ENCODE measurements at regions not wholly inside any gene's neighbourhood (a gene's known extent, or its start where the extent isn't known, plus 50 kb on each side); places are given as distances from the start of the nearest gene placed in this dataset.
"Not testable (repeated sequence)": the region's sequence is repeated elsewhere in the genome, so short reads cannot be mapped to it uniquely, and the experiment has no call there.

GRCh38 chr6:20263059-20263458, 50.8 kb upstream of the MBOAT1 start:
- DNase-seq = no peak

DNA sequence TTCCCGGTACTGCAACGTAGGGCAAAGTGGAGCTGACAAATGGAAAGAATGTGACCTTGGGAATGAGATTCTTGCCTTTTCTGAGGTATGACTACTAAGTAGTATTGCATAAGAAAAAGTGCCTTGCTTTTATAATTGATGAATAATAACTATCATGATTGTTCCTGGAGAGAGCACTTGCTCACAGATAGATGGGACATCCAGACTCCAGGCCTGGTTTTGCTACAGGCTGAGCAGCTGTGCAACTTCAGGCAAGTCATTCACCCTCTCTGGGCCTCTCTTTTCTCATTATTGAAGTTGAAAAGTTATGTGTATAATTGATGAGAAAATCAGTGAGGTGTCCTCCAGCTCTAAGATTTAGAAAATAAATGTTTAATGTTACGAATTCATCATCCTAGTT, 53.6 kb upstream of the MBOAT1 start:
- no peak for DNase-seq

DNA sequence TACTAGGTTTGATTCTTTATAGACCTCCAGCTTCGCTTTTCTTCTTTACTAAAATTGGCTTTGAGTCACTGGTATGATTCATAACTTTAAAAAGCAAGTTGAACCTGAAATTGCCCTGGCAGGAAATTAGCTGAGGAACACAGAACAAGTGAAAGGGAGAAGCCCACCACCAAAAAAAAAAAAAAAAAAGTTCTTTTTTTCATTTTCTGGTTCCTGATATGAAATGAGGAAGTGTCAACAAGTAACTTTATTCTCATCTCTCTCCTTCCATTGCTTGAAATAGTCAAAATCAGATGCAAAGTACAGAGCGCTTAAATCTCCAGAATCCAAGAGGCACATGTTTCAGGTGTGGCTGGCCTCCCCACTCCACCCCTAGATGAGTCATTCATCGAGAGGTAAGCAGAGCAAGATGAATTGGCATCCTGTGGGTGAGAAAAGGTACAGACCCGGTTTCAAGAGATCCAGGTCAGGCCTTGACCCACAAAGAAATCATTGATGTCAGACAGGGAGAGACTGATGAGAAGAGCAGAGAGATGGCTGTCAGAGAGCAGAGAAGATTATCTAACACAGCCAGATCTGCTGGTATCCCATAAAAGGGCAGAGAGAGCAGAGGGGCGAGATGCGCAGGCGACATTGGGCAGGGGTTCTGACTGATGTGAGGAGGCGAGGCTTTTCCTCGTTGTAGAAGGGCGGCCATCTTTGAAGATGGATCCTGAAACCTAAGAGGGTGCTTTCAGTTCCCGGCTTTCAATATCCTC, 54.8 kb upstream of the MBOAT1 start:
- no peak for DNase-seq

- no peak for DNase-seq
These were observed 56.9 kb upstream of the MBOAT1 start for GRCh38 chr6:20269181-20269580.

DNA sequence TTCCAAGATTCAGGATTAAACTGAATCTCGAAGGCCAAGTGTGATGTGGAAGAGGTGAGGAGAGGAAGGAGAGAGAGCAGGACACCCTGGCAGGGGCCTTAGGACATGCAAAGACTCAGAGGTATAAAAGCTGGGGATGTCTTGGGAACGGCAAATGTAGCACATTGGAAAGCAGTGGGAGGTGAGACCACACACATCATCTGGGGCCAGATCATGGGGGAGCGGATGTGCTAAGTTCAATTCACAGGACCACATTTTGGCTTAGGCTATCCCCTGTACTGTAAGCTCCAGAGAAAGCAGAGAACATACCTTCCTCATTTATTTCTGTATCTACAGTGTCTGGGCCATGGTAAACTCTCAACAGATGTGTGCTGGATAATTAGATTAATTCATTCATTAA, 59.5 kb upstream of the MBOAT1 start:
- no peak for DNase-seq

DNA sequence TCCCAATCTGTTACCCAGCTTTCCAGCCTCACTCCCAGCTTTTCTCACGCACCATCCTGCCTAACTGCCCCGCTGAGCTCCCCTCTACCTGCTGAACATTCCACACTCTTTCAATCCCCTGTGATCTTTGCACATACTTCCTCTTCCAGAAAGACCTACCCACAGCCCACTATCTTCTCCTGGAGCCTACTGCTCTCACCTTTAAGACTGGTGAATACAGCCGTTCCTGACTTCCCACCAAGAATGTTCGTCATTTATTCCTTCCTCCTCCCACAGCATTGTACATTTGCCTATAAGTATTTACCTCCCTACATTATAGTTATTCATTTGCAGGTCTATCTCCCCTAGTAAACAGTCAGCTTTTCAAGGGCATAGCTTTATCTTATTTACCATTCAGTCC, 61.9 kb upstream of the MBOAT1 start:
- no peak for DNase-seq

DNA sequence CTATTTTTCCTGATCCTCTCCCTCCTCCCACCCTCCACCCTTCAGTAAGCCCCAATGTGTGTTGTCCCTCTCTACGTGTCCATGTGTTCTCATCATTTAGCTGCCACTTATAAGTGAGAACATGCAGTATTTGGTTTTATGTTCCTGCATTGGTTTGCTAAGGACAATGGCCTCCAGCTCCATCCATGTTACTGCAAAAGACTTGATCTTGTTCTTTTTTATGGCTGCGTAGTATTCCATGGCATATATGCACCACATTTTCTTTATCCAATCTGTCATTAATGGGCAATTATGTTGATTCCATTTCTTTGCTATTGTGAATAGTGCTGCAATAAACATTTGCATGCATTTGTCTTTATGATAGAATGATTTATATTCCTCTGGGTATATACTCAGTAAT, 63.6 kb upstream of the MBOAT1 start:
- not testable (repeated sequence) for DNase-seq

- not testable (repeated sequence) for DNase-seq
These were observed 65.5 kb upstream of the MBOAT1 start for GRCh38 chr6:20277724-20278123.

DNA sequence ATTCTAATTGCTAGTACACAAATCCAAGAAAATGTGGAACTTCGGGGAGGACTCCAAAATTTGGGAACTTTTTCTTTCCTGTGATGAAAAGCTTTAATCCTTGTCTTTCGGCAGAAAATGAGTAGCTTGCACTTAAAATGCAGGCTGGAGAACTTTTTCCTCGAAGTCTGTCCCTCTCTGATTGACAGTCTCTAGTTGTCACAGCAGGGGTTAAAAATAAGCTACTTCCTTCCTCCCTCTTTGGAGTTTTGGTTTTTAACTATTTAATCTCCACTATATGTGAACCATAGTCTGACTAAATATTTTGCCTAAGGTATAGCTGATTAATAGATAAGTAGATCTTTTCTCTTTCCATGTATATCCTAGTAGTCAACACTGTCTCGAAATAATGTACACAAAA, 66.8 kb upstream of the MBOAT1 start:
- DNase-seq = no peak

GRCh38 chr6:20279608-20280287, 67.5 kb upstream of the MBOAT1 start:
- DNase-seq = no peak

GRCh38 chr6:20280288-20280621, 68.0 kb upstream of the MBOAT1 start:
- DNase-seq = no peak

- no peak for DNase-seq
These were observed 72.4 kb upstream of the MBOAT1 start for GRCh38 chr6:20284672-20285071.

GRCh38 chr6:20286968-20287565, 74.8 kb upstream of the MBOAT1 start:
- no peak for DNase-seq

GRCh38 chr6:20291764-20292580, 79.7 kb upstream of the MBOAT1 start:
- DNase-seq = peak; percentile 79

DNA sequence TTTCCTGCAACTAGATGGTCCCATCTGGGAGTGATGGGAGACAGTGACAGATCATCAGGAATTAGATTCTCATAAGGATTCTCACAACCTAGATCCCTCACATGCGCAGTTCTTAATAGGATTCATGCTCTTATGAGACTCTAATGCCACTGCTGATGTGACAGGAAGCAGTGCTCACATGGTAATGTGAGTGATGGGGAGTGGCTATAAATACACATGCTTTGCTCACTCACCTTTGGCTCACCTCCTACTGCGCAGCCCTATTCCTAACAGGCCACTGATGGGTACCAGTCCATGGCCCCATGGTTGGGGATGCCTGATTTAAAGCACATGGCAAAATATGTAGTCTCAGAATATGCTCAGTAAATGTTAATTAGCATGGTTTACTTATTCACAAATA, 80.6 kb upstream of the MBOAT1 start:
- DNase-seq = no peak

DNA sequence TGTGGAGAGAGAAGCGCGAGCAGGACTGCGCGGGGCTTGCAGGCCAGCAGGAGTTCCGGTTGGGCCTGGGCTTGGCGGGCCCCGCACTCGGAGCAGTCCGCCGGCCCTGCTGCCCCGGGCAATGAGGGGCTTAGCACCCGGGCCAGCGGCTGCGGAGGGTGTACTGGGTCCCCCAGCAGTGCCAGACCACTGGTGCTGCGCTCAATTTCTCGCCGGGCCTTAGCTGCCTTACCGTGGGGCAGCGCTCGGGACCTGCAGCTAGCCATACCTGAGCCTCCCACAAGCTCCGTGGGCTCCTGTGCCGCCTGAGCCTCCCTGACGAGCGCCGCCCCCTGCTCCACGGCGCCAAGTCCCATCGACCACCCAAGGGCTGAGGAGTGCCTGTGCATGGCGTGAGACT, 89.0 kb upstream of the MBOAT1 start:
- no peak for DNase-seq

GRCh38 chr6:20302168-20302567, 89.9 kb upstream of the MBOAT1 start:
- DNase-seq = no peak

DNA sequence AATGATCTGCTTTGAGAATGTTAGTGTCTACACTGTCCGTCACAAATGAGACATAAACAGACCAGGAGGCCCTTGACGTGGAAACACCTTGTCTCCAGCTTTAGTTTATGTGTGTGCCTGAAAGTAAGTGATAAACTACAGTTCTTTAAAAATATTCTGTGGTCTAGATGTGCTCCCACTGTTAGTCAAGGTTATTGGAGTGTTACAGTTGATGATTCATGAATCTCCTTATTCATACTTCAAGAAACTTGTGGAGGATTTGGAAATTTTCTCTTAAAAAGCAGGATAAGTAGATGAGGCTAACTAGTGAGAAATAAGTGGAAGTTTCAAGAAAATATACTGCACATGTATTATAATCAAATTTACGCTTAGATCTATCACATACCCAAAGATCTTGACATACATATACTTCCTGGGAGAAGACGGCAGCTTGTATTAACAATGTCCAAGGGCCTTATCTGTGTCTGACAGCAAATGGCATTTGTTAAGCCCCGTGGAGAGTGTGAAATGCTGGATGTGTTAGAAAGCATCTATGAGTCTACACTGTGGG, 90.5 kb upstream of the MBOAT1 start:
- DNase-seq = no peak

- DNase-seq = no peak
These were observed 94.2 kb upstream of the MBOAT1 start for GRCh38 chr6:20306491-20306890.

GRCh38 chr6:20309186-20309585, 92.5 kb upstream of the E2F3 start:
- no peak for DNase-seq

- no peak for DNase-seq
These were observed 91.5 kb upstream of the E2F3 start for GRCh38 chr6:20310185-20310584.

DNA sequence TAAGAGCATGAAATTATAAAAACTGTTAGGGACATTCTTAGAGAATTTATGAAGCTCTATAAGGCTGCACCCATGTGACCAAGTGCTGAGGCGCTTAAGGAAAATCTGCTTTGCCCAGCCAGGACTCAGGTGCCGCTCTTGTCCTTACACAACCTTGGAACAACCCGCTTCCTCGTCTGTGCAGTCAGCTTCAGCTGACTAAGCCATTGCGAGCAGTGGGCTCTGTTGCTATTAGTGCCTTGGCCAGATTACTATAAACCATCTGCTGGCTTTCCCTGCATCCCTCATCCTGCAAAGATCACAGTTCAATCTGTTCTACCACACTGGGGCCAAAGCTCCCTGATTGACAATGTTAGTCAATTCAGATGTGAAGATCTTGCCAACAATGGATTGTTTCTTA, 89.1 kb upstream of the E2F3 start:
- DNase-seq = no peak

- no peak for DNase-seq
These were observed 88.6 kb upstream of the E2F3 start for GRCh38 chr6:20313051-20313450.

Measured in activated T-cell treated with anti-CD3 and anti-CD28 coated beads for 4 hours (primary cell).